ENCODE measurements at regions not wholly inside any gene's neighbourhood (a gene's known extent, or its start where the extent isn't known, plus 50 kb on each side); places are given as distances from the start of the nearest gene placed in this dataset.

- H3K36me3 ChIP-seq (ENCODE audit: control insufficient read depth, insufficient read depth, low read length), result no peaks in the 10 kb centered on the region
- DNase-seq (ENCODE audit: low read depth) (no peak), FAIRE-seq (no peak)
- no peaks in the 10 kb centered on the region for H3K27me3 ChIP-seq (ENCODE audit: control insufficient read depth, insufficient read depth, low read length)
- TF ChIP-seq CTCF (IDR thresholded peaks at IDR 0.05; ENCODE audit: insufficient read depth, low read length, severe bottlenecking), result no peak
- H3K4me3 ChIP-seq (ENCODE audit: low read depth, low read length), result no peak overlapping the region
These were observed 284.3 kb downstream of the CXXC4 start for GRCh38 chr4:104210420-104210819.

- no peak for FAIRE-seq
- H3K36me3 ChIP-seq (ENCODE audit: control insufficient read depth, insufficient read depth, low read length), result no peaks in the 10 kb centered on the region
- DNase-seq (ENCODE audit: low read depth), result no peak
- no peak for TF ChIP-seq CTCF (IDR thresholded peaks at IDR 0.05; ENCODE audit: insufficient read depth, low read length, severe bottlenecking)
- no peak overlapping the region for H3K4me3 ChIP-seq (ENCODE audit: low read depth, low read length)
- H3K27me3 ChIP-seq (ENCODE audit: control insufficient read depth, insufficient read depth, low read length), result no peaks in the 10 kb centered on the region
These were observed 287.9 kb downstream of the CXXC4 start for GRCh38 chr4:104206784-104207183.

GRCh38 chr4:104205116-104205515 lies 289.6 kb downstream of the CXXC4 start:
- no peak for FAIRE-seq
- H3K36me3 ChIP-seq (ENCODE audit: control insufficient read depth, insufficient read depth, low read length), result no peaks in the 10 kb centered on the region
- H3K4me3 ChIP-seq (ENCODE audit: low read depth, low read length), result no peak overlapping the region
- no peak for TF ChIP-seq CTCF (IDR thresholded peaks at IDR 0.05; ENCODE audit: insufficient read depth, low read length, severe bottlenecking)
- no peaks in the 10 kb centered on the region for H3K27me3 ChIP-seq (ENCODE audit: control insufficient read depth, insufficient read depth, low read length)
- DNase-seq (ENCODE audit: low read depth), result peak; percentile 64

GRCh38 chr4:104188301-104188700 lies 306.4 kb downstream of the CXXC4 start:
- no peak for TF ChIP-seq CTCF (IDR thresholded peaks at IDR 0.05; ENCODE audit: insufficient read depth, low read length, severe bottlenecking)
- no peaks in the 10 kb centered on the region for H3K36me3 ChIP-seq (ENCODE audit: control insufficient read depth, insufficient read depth, low read length)
- DNase-seq (ENCODE audit: low read depth), result no peak
- H3K4me3 ChIP-seq (ENCODE audit: low read depth, low read length), result no peak overlapping the region
- H3K27me3 ChIP-seq (ENCODE audit: control insufficient read depth, insufficient read depth, low read length), result no peaks in the 10 kb centered on the region
- no peak for FAIRE-seq

- TF ChIP-seq CTCF (IDR thresholded peaks at IDR 0.05; ENCODE audit: insufficient read depth, low read length, severe bottlenecking), result no peak
- FAIRE-seq, result no peak
These were observed 325.3 kb downstream of the CXXC4 start for GRCh38 chr4:104169437-104169836.

GRCh38 chr4:104166749-104167148 lies 327.9 kb downstream of the CXXC4 start:
- no peak for TF ChIP-seq CTCF (IDR thresholded peaks at IDR 0.05; ENCODE audit: insufficient read depth, low read length, severe bottlenecking)
- DNase-seq (ENCODE audit: low read depth) (no peak), FAIRE-seq (no peak)
- Histone ChIP-seq H3K4me3 (ENCODE audit: low read depth, low read length) (no peak overlapping the region), H3K36me3 (ENCODE audit: control insufficient read depth, insufficient read depth, low read length) (no peaks in the 10 kb centered on the region), H3K27me3 (ENCODE audit: control insufficient read depth, insufficient read depth, low read length) (no peaks in the 10 kb centered on the region)

More at GRCh38 chr4:104169437-104169836, 325.3 kb downstream of the CXXC4 start:
- no peaks in the 10 kb centered on the region for H3K36me3 ChIP-seq (ENCODE audit: control insufficient read depth, insufficient read depth, low read length)
- H3K27me3 ChIP-seq (ENCODE audit: control insufficient read depth, insufficient read depth, low read length), result no peaks in the 10 kb centered on the region
- H3K4me3 ChIP-seq (ENCODE audit: low read depth, low read length), result no peak overlapping the region
- DNase-seq (ENCODE audit: low read depth), result no peak

All from bronchial epithelial cell (primary cell).